HEK293T (cell line): ENCODE measurements at regions not wholly inside any gene's neighbourhood (a gene's known extent, or its start where the extent isn't known, plus 50 kb on each side); places are given as distances from the start of the nearest gene placed in this dataset.

Source experiments
- CTCF ChIA-PET: fragments of 350-600 bp; formaldehyde crosslinking; extraction: SDS; loops from one replicate; lab custom pipeline; 2021; ENCODE audit warnings: antibody characterized with exemption, inconsistent platforms; lab: Yijun Ruan, JAX
- POLR2A ChIA-PET: fragments of 350-600 bp; formaldehyde crosslinking; extraction: SDS; loops from one replicate; lab custom pipeline; 2020; ENCODE audit warnings: antibody characterized with exemption, inconsistent platforms; lab: Yijun Ruan, JAX
- DNase-seq: peaks from one replicate; pipeline ENCODE4 v3.0.0; 2012; ENCODE audit warnings: mixed read lengths; ENCODE audit errors: extremely low spot score
- ARNT ChIP-seq: fragments of 450-650 bp; IDR thresholded peaks from 2 replicates; pipeline ENCODE4 v1.6.1; 2017; ENCODE audit warnings: mild to moderate bottlenecking
- BHLHE40 ChIP-seq: fragments of 450-650 bp; IDR thresholded peaks from 2 replicates; pipeline ENCODE4 v1.6.1; 2016; ENCODE audit warnings: mild to moderate bottlenecking, moderate library complexity, borderline replicate concordance
- CTBP1 ChIP-seq: fragments of 450-650 bp; IDR thresholded peaks from 2 replicates; pipeline ENCODE4 v1.6.1; 2016; ENCODE audit warnings: borderline replicate concordance
- ELF4 ChIP-seq: fragments of 450-650 bp; IDR thresholded peaks from 2 replicates; pipeline ENCODE4 v1.6.1; 2017; ENCODE audit warnings: antibody characterized with exemption
- FOXA1 ChIP-seq: fragments of 450-650 bp; IDR thresholded peaks from 2 replicates; pipeline ENCODE4 v1.6.1; 2016; ENCODE audit warnings: mild to moderate bottlenecking
- FOXK2 ChIP-seq: fragments of 450-650 bp; IDR thresholded peaks from 2 replicates; pipeline ENCODE4 v1.6.1; 2016; ENCODE audit warnings: mild to moderate bottlenecking
- FOXM1 ChIP-seq: fragments of 450-650 bp; IDR thresholded peaks from 2 replicates; pipeline ENCODE4 v1.6.1; 2017; ENCODE audit warnings: mild to moderate bottlenecking, borderline replicate concordance
- HDGF ChIP-seq: fragments of 450-650 bp; IDR thresholded peaks from 2 replicates; pipeline ENCODE4 v1.6.1; 2017; ENCODE audit warnings: antibody characterized with exemption, borderline replicate concordance
- L3MBTL2 ChIP-seq: fragments of 450-650 bp; conservative IDR thresholded peaks from 2 replicates; pipeline ENCODE4 v1.6.1; 2016; ENCODE audit warnings: mild to moderate bottlenecking
- LEF1 ChIP-seq: fragments of 450-650 bp; IDR thresholded peaks from 2 replicates; pipeline ENCODE4 v1.6.1; 2017; ENCODE audit warnings: mild to moderate bottlenecking, borderline replicate concordance
- NFRKB ChIP-seq: fragments of 450-650 bp; IDR thresholded peaks from 2 replicates; pipeline ENCODE4 v1.6.1; 2016; ENCODE audit warnings: mild to moderate bottlenecking, moderate library complexity
- SP1 ChIP-seq: fragments of 450-650 bp; IDR thresholded peaks from 2 replicates; pipeline ENCODE4 v1.6.1; 2017
- SUZ12 ChIP-seq: fragments of 450-650 bp; IDR thresholded peaks from 2 replicates; pipeline ENCODE4 v1.6.1; 2016; ENCODE audit warnings: mild to moderate bottlenecking
- TARDBP ChIP-seq: fragments of 450-650 bp; IDR thresholded peaks from 2 replicates; pipeline ENCODE4 v1.6.1; 2016
- ZNF384 ChIP-seq: fragments of 450-650 bp; IDR thresholded peaks from 2 replicates; pipeline ENCODE4 v1.6.1; 2016
- TF ChIP-seq, protein P1 (sequence below): fragments of 450-650 bp; IDR thresholded peaks from 2 replicates; pipeline ENCODE4 v1.6.1; 2016

DNA sequence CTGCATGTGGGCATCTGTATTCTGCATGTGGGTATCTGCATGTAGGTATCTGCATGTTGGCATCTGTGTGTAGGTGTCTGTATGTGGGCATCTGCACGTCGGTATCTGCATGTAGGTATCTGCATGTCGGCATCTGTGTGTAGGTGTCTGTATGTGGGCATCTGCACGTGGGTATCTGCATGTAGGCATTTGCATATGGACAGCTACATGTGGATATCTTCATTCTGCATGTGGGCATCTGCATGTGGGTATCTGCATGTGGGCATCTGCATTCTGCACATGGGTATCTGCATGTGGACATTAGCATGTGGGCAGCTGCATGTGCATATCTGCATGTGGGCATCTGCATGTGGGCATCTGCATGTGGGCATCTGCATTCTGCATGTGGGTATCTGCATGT, 537.4 kb downstream of the RNF144A start:
- CTCF ChIA-PET, result no interaction called here
- TF ChIP-seq NFRKB, result no peak
- TF ChIP-seq ARNT, result no peak
- no peak for TF ChIP-seq CTBP1
- no peak for TF ChIP-seq FOXK2
- TF ChIP-seq FOXA1, result no peak
- TF ChIP-seq BHLHE40, result no peak
- no peak for TF ChIP-seq SP1
- POLR2A ChIA-PET, result no interaction called here
- no peak for DNase-seq

DNA sequence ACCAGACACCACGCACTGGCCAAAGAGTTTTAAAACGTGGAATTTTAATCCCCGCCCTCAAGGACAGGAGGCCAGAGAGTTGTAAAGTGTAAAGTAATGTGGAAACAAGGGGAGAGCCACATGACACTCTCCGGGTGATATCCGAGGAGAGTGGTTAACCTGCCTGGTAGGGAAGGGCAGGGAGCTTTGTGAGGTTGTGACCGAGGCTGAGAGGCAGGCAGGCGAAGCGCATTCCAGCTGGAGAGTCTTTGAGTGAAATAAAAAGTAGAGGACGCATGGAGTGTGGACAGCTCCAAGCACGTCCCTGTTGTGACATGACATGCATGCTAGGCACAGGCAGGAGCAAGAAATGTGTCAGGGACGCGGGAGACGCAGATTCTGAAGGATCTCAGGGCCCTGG, 539.5 kb downstream of the RNF144A start:
- no peak for DNase-seq
- POLR2A ChIA-PET, result no interaction called here
- TF ChIP-seq TARDBP, result no peak
- no peak for TF ChIP-seq ELF4
- CTCF ChIA-PET, result no interaction called here

DNA sequence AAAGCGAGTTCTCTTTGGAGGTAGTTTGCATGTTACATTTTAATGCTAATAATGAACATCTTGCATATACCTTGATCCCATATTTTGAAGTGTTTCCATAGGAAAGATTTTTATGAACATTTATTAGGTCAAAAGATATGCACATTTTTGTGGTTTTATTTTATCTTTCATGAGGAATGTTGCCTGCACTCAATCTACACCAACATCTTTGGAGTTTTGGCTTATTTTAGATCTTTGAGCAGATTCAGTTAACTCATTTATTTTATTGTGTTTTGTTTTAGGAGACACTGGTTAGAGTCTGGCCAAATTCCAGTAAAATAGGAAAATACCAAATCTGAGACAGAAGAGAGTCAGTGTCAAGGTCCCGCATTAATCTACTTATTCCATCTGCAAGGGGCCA, 540.9 kb downstream of the RNF144A start:
- POLR2A ChIA-PET, result no interaction called here
- DNase-seq, result no peak
- CTCF ChIA-PET, result no interaction called here
- TF ChIP-seq FOXK2 (no peak), SP1 (no peak), LEF1 (no peak), BHLHE40 (no peak), CTBP1 (no peak), TARDBP (no peak), FOXM1 (no peak), ZNF384 (no peak)
- TF ChIP-seq, protein P1, sequence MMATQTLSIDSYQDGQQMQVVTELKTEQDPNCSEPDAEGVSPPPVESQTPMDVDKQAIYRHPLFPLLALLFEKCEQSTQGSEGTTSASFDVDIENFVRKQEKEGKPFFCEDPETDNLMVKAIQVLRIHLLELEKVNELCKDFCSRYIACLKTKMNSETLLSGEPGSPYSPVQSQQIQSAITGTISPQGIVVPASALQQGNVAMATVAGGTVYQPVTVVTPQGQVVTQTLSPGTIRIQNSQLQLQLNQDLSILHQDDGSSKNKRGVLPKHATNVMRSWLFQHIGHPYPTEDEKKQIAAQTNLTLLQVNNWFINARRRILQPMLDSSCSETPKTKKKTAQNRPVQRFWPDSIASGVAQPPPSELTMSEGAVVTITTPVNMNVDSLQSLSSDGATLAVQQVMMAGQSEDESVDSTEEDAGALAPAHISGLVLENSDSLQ, result no peak

DNA sequence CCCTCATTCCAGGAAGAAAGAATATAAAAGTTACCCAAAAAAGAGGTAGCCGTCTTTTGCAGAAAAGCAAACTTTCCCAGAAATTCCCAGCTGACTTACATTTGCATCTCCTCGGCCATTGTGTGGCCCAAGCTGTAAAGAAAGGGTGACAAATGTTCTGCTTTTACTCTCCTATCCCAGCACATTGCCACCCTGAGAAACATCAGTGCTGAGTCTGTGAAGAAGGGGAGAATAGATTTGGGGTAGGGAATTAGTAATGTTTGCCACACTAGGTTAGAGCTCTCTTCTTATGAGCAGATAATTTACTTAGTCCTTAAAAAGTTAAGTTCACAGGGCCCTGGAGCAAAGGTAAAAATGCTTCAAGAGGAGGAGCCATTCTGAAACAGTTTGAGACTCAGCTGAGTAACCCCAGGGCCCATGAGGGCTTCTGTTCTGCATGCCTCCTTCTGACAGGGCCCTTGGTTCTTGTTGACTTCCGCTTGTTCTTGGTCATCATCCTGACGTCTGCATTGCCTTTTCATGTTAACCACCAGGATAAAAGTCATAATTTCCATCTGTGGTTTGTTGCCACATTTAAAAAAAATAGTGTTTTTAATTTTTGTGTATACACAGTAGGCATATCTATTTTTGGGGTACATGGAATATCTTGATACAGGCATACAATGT, 550.7 kb downstream of the RNF144A start:
- DNase-seq, result no peak
- ChIA-PET CTCF (no interaction called here), POLR2A (no interaction called here)
- TF ChIP-seq ZNF384 (no peak), FOXK2 (no peak), BHLHE40 (no peak), TARDBP (no peak), FOXA1 (no peak), NFRKB (no peak), CTBP1 (no peak), ARNT (no peak), LEF1 (no peak), ELF4 (no peak), L3MBTL2 (no peak), HDGF (no peak), FOXM1 (no peak)
- TF ChIP-seq, protein P1, result no peak

DNA sequence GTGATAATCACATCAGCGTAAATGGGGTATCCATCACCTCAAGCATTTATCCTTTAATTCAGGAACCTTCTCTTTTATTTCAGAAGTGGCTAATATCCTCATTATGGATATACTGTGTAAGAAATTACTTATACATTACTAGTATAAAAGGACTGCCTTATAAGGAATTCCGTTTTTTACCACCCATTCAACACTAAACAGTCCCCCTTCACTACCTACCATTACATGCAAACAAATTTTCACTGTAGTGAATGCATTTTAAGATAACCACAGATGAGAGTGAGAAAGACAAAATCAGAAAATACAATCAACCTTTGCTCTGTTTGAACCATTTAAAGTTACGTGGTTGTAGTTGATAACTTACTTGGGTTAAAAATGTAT, 551.2 kb downstream of the RNF144A start:
- TF ChIP-seq ZNF384 (no peak), BHLHE40 (no peak), ARNT (no peak), HDGF (no peak), NFRKB (no peak), FOXM1 (no peak), TARDBP (no peak), FOXK2 (no peak), ELF4 (no peak), LEF1 (no peak), SUZ12 (no peak), L3MBTL2 (no peak), FOXA1 (no peak), SP1 (no peak), CTBP1 (no peak)
- TF ChIP-seq, protein P1, result no peak
- POLR2A ChIA-PET, result no interaction called here
- no peak for DNase-seq
- CTCF ChIA-PET, result no interaction called here

DNA sequence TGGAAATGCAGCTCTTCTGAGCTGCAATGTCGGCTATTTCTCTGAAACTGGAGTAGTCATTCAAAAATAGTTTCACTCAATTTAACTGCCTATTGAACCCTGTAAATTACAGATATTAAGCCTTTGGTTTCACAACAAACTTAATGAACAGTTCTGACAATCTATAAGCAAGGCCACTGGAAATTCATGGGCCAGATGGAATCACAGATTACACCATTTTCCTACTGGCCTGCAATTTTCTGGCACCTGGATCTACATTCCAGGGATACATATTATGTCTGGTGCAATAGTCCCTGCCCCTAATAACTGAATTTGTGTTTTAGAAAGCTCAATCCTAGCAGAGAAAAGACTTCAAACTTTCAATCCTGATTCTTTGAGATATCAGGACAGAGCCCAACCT, 551.7 kb downstream of the RNF144A start:
- POLR2A ChIA-PET, result no interaction called here
- no peak for DNase-seq
- TF ChIP-seq, protein P1, result no peak
- TF ChIP-seq L3MBTL2, result no peak
- no peak for TF ChIP-seq LEF1
- TF ChIP-seq FOXA1, result no peak
- no peak for TF ChIP-seq BHLHE40
- TF ChIP-seq ARNT, result no peak
- TF ChIP-seq FOXK2, result no peak
- TF ChIP-seq TARDBP, result no peak
- TF ChIP-seq NFRKB, result no peak
- TF ChIP-seq HDGF, result no peak
- no peak for TF ChIP-seq CTBP1
- TF ChIP-seq FOXM1, result no peak
- no peak for TF ChIP-seq ZNF384
- no peak for TF ChIP-seq SP1
- no peak for TF ChIP-seq ELF4
- TF ChIP-seq SUZ12, result no peak
- CTCF ChIA-PET, result no interaction called here
